ENCODE measurements at regions not wholly inside any gene's neighbourhood (a gene's known extent, or its start where the extent isn't known, plus 50 kb on each side); places are given as distances from the start of the nearest gene placed in this dataset.
A peak's percentile ranks its signal among the peaks of the same experiment; 100 is the strongest.

DNA sequence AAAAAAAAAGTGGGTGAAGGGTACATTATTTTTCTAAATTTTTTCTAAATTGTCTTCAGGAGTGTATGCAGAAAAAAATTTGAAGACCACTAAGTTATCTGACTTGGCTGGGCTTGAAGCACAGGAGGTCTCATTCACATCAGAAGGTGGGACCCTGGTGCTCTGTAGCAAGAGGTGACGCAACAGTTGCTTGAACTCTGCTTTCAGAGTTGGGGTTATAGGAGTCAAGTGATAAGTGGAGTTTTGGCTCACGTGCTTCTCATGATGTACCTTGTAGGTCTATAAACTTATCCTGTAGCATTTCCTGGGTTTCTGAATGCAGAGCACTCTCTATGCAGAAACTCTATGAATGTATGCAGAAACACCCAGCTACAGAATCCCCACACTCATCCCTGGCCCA is 58.5 kb upstream of the FOXC1 start:
- no peak for DNase-seq (ENCODE audit: low spot score)

DNA sequence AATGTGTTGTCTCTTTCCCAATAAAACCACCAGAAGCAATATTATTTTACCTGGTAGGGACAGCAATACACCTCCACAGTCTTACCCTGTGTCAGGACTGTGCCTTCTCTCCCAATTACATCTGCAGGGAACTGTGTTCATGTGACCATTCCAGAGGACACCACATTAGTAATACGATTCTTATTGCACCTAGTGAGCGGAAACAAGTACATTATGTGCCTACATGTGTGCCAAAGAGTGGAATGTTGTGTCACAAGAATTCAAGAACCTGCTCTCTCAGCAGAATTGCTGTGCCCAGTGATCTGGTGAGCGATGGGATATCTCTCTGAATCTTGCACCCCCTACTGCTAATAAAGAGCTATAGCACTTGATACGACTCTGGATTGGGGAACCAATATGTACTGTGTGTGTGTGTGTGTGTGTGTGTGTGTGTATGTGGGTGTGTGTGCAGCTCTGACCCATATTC is 57.4 kb upstream of the FOXC1 start:
- peak; percentile 51 for DNase-seq (ENCODE audit: low spot score)

DNA sequence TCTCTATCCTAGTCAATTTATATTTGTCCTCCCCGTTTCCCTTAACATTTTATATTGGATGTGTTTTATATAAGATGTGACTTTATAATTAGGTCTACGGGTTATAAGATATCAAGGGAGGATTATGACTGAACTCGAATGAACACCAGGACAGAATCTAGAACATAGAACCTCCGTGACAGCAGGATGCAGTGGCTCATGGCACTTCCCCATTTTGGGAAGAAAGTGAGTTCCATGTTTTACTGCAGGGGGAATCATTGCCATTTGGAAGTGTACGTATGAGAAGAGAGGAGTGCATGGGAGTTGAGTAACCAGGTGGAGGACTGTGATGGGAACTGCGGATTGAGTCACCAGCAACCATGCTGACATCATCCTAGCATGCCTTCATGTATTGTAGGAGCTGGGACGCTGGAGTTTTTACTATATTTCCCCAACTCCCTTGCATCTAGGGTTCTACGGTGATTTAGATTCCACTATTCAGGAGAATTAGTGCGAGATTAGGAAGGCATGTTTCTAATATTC is 56.1 kb upstream of the FOXC1 start:
- DNase-seq (ENCODE audit: low spot score), result no peak

DNA sequence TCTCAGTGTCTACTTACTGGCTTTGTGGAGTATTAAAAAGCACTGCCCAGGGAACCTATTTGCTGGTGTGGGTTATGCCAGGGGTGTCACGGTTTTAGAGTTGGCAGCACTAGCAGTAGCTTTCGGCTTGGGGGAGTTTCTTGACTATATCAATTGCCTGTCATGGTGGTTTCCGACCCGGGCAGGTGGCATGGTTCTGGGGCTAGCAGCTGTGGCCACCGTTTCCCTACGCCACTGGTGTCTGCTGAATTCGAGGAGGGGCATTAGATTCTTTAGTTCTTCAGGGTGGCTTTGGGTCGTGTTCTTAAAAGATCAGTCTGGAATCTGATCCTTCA is 55.6 kb upstream of the FOXC1 start:
- no peak for DNase-seq (ENCODE audit: low spot score)

DNA sequence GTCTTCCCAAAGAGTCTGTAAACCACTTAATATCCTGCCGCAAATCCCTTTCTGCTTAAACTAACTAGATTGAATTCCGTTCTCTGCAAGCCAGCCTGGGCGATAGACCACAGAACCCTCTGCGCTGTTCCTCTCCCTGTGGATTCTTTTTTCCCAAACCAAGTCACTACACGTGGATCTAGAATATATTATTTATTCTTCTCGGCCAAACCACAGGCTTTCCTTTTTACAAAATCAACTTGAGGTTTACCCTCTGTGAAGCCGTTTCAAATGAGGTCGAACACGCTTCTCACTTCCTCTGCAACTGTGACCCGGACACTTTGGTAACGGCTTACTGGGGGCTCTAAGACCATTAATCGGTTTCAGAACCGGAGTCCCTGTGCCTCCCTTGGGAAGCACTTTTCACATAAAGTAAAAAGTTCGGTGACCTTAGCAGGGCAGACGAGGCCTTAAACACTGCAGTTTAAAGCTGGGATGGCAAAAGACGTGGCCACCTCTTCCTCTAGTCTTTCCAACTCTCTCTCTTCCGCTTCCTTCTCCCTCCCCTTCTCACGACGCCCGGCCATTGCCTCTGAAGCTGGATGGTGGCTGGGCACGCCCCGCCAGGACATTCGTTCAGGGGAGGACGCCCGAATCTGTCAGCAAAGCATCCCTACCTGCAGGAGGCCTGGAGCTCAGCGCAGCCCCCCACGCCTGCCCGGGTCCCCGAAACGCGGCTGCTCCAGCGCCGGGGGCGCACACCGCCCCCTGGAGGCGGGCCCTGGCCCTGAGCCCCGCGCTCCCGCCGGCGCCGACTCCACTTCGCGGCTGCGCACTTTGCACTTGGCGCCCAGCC is 55.0 kb upstream of the FOXC1 start:
- DNase-seq (ENCODE audit: low spot score), result peak; percentile 94

DNA sequence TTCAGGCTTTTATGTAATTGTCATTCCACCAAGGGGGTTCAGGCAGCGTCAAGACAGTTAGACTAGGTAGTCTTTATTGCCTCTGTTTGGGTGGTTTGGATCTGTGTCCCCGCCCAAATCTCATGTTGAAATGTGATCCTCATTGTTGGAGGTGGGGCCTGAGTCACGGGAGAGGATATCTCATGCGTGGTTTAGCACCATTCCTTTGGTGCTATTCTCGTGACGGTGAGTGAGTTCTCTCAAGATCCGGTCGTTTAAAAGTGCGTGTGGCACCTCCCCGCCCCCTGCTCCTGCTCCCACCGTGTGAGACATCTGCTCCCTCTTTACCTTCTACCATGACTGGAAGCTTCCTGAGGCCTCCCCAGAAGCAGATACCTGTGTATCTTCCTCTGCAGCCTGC is 51.3 kb upstream of the FOXC1 start:
- no peak for DNase-seq (ENCODE audit: low spot score)

Data from GM03348 (cell line).